IPS-NIHi7 (cell line): ENCODE measurements at regions not wholly inside any gene's neighbourhood (a gene's known extent, or its start where the extent isn't known, plus 50 kb on each side); places are given as distances from the start of the nearest gene placed in this dataset.
"Not testable (repeated sequence)": the region's sequence is repeated elsewhere in the genome, so short reads cannot be mapped to it uniquely, and the experiment has no call there.

Source experiments
- DNase-seq: peaks from one replicate; pipeline ENCODE4 v3.0.0; 2012; ENCODE audit warnings: mixed read lengths; ENCODE audit errors: extremely low spot score

- DNase-seq = not testable (repeated sequence)
Observed at GRCh38 chr20:30585244-30585796, 672.1 kb upstream of the DEFB115 start.

GRCh38 chr20:30586178-30586577 lies 671.3 kb upstream of the DEFB115 start:
- DNase-seq = not testable (repeated sequence)

- DNase-seq = no peak
Observed at GRCh38 chr20:30593572-30593971, 663.9 kb upstream of the DEFB115 start.

GRCh38 chr20:30594112-30594511 lies 663.4 kb upstream of the DEFB115 start:
- DNase-seq = no peak

- no peak for DNase-seq
Observed at GRCh38 chr20:30595698-30596097, 661.8 kb upstream of the DEFB115 start.

- DNase-seq = not testable (repeated sequence)
Observed at GRCh38 chr20:30597429-30597828, 660.0 kb upstream of the DEFB115 start.

- DNase-seq = no peak
Observed at GRCh38 chr20:30598460-30599230, 658.8 kb upstream of the DEFB115 start.

GRCh38 chr20:30599990-30600389 lies 657.5 kb upstream of the DEFB115 start:
- no peak for DNase-seq

- DNase-seq = no peak
Observed at GRCh38 chr20:30601974-30602373, 655.5 kb upstream of the DEFB115 start.

GRCh38 chr20:30602424-30602823 lies 655.0 kb upstream of the DEFB115 start:
- DNase-seq = no peak

GRCh38 chr20:30606990-30607389 lies 650.5 kb upstream of the DEFB115 start:
- DNase-seq = no peak

- DNase-seq = no peak
Observed at GRCh38 chr20:30610029-30610693, 647.3 kb upstream of the DEFB115 start.

GRCh38 chr20:30610751-30611150 lies 646.7 kb upstream of the DEFB115 start:
- DNase-seq = no peak

GRCh38 chr20:30611239-30611984 lies 646.1 kb upstream of the DEFB115 start:
- DNase-seq = no peak

- no peak for DNase-seq
Observed at GRCh38 chr20:30612344-30612743, 645.1 kb upstream of the DEFB115 start.

- not testable (repeated sequence) for DNase-seq
Observed at GRCh38 chr20:30621346-30621745, 636.1 kb upstream of the DEFB115 start.

GRCh38 chr20:30624310-30624709 lies 633.2 kb upstream of the DEFB115 start:
- DNase-seq = not testable (repeated sequence)

- DNase-seq = not testable (repeated sequence)
Observed at GRCh38 chr20:30629376-30629775, 628.1 kb upstream of the DEFB115 start.

- DNase-seq = no peak
Observed at GRCh38 chr20:30630761-30631160, 626.7 kb upstream of the DEFB115 start.

GRCh38 chr20:30631261-30631789 lies 626.1 kb upstream of the DEFB115 start:
- DNase-seq = not testable (repeated sequence)

- not testable (repeated sequence) for DNase-seq
Observed at GRCh38 chr20:30632773-30633172, 624.7 kb upstream of the DEFB115 start.

GRCh38 chr20:30641522-30641921 lies 615.9 kb upstream of the DEFB115 start:
- DNase-seq = not testable (repeated sequence)
